ENCODE measurements at regions not wholly inside any gene's neighbourhood (a gene's known extent, or its start where the extent isn't known, plus 50 kb on each side); places are given as distances from the start of the nearest gene placed in this dataset.

DNA sequence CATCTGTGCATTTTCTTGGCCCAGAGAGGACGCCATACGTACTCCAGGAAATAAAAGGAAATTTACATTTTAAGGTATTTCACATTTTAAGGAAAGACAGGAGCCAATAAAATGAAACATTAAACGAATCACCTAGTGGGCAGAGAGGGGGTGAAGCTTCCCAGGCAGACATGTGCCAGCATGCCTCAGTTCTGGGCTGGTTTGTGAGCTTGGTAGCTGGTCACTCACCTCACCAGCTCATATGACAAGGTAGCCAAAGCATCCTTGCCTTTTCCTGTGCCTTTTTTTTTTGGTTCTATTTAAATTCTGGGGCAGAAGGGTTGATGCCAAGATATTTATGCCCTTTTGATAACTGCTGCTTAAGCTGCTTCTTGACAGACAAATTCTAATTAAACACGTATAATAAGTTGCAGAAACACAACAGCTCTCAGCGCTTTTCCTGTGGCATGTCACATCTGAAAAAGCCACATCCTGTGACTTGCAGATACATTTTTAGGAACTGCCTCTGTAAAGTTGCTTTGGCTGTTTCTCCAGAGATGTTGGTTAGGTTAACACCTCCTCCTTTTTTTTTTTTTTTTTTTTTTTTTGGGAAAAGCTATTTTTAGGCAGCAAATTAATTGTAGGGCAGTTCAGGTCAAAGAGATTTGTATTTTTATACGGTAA lies 218.6 kb downstream of the PDCD6IP start:
- TF ChIP-seq, protein P1, sequence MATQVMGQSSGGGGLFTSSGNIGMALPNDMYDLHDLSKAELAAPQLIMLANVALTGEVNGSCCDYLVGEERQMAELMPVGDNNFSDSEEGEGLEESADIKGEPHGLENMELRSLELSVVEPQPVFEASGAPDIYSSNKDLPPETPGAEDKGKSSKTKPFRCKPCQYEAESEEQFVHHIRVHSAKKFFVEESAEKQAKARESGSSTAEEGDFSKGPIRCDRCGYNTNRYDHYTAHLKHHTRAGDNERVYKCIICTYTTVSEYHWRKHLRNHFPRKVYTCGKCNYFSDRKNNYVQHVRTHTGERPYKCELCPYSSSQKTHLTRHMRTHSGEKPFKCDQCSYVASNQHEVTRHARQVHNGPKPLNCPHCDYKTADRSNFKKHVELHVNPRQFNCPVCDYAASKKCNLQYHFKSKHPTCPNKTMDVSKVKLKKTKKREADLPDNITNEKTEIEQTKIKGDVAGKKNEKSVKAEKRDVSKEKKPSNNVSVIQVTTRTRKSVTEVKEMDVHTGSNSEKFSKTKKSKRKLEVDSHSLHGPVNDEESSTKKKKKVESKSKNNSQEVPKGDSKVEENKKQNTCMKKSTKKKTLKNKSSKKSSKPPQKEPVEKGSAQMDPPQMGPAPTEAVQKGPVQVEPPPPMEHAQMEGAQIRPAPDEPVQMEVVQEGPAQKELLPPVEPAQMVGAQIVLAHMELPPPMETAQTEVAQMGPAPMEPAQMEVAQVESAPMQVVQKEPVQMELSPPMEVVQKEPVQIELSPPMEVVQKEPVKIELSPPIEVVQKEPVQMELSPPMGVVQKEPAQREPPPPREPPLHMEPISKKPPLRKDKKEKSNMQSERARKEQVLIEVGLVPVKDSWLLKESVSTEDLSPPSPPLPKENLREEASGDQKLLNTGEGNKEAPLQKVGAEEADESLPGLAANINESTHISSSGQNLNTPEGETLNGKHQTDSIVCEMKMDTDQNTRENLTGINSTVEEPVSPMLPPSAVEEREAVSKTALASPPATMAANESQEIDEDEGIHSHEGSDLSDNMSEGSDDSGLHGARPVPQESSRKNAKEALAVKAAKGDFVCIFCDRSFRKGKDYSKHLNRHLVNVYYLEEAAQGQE (IDR thresholded peaks at IDR 0.05; ENCODE audit: unreplicated experiment) = no peak
- no peaks in the 10 kb centered on the region for H4K20me1 ChIP-seq (replicated peaks; ENCODE audit: insufficient read depth)
- no peaks in the 10 kb centered on the region for H3K36me3 ChIP-seq (ENCODE audit: insufficient read depth)
- no peaks in the 10 kb centered on the region for H3K79me2 ChIP-seq (replicated peaks; ENCODE audit: insufficient read depth)
- no peak overlapping the region for H3K27ac ChIP-seq (ENCODE audit: low read depth)
- no peaks in the 10 kb centered on the region for H3K9me2 ChIP-seq (ENCODE audit: insufficient read depth)
- Mint-ChIP-seq H3K36me3 (ENCODE audit: low read depth) (no peaks in the 10 kb centered on the region), H3K9me3 (no peaks in the 10 kb centered on the region), H3K27me3 (ENCODE audit: insufficient read depth, low read depth, poor library complexity) (no peaks in the 10 kb centered on the region), H3K4me3 (no peak overlapping the region), H3K27ac (no peak overlapping the region), H3K4me1 (no peaks in the 10 kb centered on the region; the same call in 2 of the 3 replicates)
- H2AFZ ChIP-seq = no peak overlapping the region
- H3F3A ChIP-seq (replicated peaks; ENCODE audit: low read depth) = no peaks in the 10 kb centered on the region
- H3K4me3 ChIP-seq = no peak overlapping the region
- H3K4me1 ChIP-seq (ENCODE audit: insufficient read depth) = no peaks in the 10 kb centered on the region
- H3K4me2 ChIP-seq = no peak overlapping the region
- no peaks in the 10 kb centered on the region for H3K27me3 ChIP-seq (ENCODE audit: insufficient read depth)
- no peak for DNase-seq (ENCODE audit: low spot score)
- no peak for ATAC-seq

DNA sequence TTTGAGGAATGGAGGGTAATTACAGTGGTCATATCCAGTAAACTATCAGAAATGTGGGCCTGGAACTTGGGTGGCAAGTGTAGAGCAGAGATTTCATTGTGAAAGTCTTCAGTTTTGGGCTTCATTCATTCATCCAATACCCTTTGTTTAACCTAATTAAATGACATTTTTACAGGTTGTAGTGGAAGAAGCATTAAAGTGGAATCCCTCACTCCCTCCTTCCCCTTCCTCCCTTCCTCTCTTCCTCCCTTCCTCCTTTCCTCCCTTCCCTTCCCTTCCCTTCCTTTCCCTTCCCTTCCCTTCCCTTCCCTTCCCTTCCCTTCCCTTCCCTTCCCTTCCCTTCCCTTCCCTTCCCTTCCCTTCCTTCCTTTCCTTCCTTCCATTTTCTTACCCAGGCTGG lies 219.3 kb downstream of the PDCD6IP start:
- no peaks in the 10 kb centered on the region for H3K27me3 Mint-ChIP-seq (ENCODE audit: insufficient read depth, low read depth, poor library complexity)
- no peaks in the 10 kb centered on the region for H3K4me1 ChIP-seq (ENCODE audit: insufficient read depth)
- no peak overlapping the region for H3K27ac Mint-ChIP-seq

More for the DNA sequence above, 219.3 kb downstream of the PDCD6IP start:
- Histone ChIP-seq H3K4me2 (no peak overlapping the region), H3F3A (replicated peaks; ENCODE audit: low read depth) (no peaks in the 10 kb centered on the region), H4K20me1 (replicated peaks; ENCODE audit: insufficient read depth) (no peaks in the 10 kb centered on the region), H3K4me3 (no peak overlapping the region), H3K27me3 (ENCODE audit: insufficient read depth) (no peaks in the 10 kb centered on the region), H3K9me2 (ENCODE audit: insufficient read depth) (no peaks in the 10 kb centered on the region), H3K36me3 (ENCODE audit: insufficient read depth) (no peaks in the 10 kb centered on the region), H2AFZ (no peak overlapping the region), H3K27ac (ENCODE audit: low read depth) (no peak overlapping the region), H3K79me2 (replicated peaks; ENCODE audit: insufficient read depth) (no peaks in the 10 kb centered on the region)
- H3K4me3 Mint-ChIP-seq = no peak overlapping the region
- DNase-seq (ENCODE audit: low spot score) = no peak
- H3K36me3 Mint-ChIP-seq (ENCODE audit: low read depth) = no peaks in the 10 kb centered on the region
- TF ChIP-seq, protein P2, sequence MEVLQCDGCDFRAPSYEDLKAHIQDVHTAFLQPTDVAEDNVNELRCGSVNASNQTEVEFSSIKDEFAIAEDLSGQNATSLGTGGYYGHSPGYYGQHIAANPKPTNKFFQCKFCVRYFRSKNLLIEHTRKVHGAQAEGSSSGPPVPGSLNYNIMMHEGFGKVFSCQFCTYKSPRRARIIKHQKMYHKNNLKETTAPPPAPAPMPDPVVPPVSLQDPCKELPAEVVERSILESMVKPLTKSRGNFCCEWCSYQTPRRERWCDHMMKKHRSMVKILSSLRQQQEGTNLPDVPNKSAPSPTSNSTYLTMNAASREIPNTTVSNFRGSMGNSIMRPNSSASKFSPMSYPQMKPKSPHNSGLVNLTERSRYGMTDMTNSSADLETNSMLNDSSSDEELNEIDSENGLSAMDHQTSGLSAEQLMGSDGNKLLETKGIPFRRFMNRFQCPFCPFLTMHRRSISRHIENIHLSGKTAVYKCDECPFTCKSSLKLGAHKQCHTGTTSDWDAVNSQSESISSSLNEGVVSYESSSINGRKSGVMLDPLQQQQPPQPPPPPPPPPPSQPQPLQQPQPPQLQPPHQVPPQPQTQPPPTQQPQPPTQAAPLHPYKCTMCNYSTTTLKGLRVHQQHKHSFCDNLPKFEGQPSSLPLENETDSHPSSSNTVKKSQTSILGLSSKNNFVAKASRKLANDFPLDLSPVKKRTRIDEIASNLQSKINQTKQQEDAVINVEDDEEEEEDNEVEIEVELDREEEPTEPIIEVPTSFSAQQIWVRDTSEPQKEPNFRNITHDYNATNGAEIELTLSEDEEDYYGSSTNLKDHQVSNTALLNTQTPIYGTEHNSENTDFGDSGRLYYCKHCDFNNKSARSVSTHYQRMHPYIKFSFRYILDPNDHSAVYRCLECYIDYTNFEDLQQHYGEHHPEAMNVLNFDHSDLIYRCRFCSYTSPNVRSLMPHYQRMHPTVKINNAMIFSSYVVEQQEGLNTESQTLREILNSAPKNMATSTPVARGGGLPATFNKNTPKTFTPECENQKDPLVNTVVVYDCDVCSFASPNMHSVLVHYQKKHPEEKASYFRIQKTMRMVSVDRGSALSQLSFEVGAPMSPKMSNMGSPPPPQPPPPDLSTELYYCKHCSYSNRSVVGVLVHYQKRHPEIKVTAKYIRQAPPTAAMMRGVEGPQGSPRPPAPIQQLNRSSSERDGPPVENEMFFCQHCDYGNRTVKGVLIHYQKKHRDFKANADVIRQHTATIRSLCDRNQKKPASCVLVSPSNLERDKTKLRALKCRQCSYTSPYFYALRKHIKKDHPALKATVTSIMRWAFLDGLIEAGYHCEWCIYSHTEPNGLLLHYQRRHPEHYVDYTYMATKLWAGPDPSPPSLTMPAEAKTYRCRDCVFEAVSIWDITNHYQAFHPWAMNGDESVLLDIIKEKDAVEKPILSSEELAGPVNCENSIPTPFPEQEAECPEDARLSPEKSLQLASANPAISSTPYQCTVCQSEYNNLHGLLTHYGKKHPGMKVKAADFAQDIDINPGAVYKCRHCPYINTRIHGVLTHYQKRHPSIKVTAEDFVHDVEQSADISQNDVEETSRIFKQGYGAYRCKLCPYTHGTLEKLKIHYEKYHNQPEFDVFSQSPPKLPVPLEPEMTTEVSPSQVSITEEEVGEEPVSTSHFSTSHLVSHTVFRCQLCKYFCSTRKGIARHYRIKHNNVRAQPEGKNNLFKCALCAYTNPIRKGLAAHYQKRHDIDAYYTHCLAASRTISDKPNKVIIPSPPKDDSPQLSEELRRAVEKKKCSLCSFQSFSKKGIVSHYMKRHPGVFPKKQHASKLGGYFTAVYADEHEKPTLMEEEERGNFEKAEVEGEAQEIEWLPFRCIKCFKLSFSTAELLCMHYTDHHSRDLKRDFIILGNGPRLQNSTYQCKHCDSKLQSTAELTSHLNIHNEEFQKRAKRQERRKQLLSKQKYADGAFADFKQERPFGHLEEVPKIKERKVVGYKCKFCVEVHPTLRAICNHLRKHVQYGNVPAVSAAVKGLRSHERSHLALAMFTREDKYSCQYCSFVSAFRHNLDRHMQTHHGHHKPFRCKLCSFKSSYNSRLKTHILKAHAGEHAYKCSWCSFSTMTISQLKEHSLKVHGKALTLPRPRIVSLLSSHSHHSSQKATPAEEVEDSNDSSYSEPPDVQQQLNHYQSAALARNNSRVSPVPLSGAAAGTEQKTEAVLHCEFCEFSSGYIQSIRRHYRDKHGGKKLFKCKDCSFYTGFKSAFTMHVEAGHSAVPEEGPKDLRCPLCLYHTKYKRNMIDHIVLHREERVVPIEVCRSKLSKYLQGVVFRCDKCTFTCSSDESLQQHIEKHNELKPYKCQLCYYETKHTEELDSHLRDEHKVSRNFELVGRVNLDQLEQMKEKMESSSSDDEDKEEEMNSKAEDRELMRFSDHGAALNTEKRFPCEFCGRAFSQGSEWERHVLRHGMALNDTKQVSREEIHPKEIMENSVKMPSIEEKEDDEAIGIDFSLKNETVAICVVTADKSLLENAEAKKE (CRISPR knock-in tag; IDR thresholded peaks at IDR 0.05) = no peak
- H3K4me1 Mint-ChIP-seq = no peaks in the 10 kb centered on the region; the same call in 2 of the 3 replicates
- no peaks in the 10 kb centered on the region for H3K9me3 Mint-ChIP-seq
- no peak for ATAC-seq

Measured in GM23338 (cell line).